Femur (tissue), 1 donor: ENCODE measurements at regions not wholly inside any gene's neighbourhood (a gene's known extent, or its start where the extent isn't known, plus 50 kb on each side); places are given as distances from the start of the nearest gene placed in this dataset.
A peak's percentile ranks its signal among the peaks of the same experiment; 100 is the strongest.
"Not testable (repeated sequence)": the region's sequence is repeated elsewhere in the genome, so short reads cannot be mapped to it uniquely, and the experiment has no call there.

Experiments used
- DNase-seq: peaks from one replicate; pipeline ENCODE4 v3.0.0-alpha.2; 2017

DNA sequence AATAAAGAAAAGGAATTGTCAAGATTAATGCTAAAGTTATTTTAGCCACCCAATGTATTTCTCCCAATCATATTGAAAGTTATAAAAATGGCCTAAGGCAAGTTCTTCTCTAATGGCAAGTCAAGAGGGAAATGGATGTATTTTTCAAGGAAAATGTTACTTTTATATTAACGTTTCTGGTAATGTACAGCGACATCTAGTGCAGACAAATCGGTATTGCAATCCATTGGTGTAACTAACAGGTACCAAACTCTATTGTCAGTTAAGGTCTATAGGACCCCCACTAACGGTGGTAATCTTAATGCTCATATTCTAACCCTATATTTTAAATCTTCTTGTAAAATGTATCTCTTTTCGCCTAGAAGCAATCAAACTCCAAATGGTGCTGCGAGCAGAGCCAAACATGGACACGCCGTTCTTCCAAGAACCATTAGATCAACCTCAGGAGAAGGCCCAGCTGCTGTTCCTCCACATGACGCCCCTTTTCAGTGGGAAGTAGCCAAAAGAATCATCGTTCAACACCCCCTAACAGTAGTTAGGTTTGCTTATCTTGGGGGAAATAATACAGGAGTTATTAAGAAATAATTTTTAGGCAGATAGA is 98.5 kb upstream of the PABPC3 start:
- DNase-seq, result no peak

DNA sequence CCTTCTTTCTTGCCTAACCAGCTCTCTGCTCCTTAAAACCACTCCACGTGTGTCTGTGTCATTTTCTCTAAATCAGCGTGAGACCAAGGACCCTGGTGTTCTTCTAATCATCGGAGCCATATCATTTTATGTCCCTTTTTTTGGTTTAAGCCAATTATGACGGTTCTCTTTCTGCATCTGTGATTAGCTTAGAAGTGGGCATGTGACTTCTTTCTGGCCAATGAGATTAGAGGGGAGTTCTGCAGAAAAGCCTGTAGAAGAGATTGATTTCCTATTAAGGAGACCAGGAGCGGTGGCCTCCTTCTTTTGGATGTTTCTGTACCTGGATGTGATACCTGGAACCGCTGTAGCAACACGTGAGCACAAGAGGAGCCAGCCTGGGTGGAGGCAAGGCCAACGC is 97.5 kb upstream of the PABPC3 start:
- no peak for DNase-seq

DNA sequence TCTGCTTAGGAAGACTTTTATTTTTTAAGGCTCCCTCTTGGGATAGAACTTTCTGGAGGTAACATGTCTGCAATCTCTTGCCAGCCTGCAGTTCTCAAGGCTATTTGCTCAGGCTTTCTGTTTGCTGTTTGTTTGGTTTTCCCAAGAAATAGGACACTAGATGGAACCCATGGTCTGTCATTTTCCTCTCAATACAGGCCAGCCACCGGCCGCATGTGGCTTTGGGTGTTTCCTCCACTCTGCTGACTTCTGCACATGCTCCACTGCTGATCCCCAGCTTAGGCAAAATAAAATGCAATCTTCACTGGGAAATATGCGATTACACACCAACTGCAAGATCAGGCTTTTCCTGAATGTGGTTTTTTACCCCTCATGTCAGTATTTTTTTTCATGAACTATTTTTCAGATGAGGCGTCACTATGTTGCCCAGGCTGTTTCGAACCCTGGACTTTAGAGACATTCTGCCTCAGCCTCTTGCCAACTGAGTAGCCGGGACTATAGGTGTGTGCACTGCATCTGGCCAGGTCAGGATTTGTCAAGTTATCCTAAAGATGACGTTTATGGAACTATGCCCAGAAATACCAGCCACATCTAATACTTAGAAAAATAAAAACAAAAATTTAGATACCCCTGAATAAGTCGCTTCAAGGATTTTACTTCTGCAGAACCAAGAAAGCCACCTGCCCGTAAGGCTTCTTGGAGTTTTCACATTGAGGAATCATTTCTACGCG is 94.3 kb upstream of the PABPC3 start:
- DNase-seq, result peak; percentile 62

DNA sequence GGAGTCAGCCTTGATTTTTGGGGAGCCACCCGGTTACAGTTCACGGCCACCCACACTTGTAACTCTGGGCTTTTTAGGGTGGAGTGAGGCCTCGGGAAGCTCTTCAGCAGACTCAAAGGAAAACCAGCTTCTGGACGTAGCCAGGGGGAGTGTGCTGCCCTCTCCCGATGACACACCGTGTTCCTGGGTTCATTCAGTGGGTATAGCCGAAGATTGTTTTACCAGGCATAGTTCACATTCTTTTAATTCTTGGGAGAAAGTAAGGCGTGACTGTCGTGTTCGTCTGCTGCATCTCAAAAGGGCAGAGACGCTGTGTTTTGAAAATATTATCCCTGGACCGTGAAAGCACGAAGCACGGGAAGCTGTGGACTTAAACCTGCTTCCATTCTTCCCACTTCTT is 93.6 kb upstream of the PABPC3 start:
- not testable (repeated sequence) for DNase-seq

DNA sequence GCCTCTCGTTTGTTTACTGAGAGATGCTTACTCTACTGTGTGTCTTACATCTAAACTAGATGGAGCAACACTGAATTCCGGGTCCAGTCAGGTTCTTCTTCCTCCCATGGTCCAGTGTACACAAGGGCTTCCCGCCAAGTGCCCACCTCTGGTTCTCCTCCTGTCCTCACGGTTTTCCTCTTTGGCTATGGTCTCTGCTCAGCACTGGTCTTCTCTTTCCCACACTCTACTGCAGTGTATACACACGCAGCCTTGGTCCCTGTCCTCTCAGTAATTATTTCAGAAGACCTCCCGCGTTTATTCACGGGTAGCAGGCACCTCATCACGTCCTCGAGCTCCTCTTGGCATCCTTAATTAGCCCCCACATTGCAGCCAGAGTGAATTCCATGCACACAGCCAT is 91.4 kb upstream of the PABPC3 start:
- DNase-seq, result not testable (repeated sequence)

DNA sequence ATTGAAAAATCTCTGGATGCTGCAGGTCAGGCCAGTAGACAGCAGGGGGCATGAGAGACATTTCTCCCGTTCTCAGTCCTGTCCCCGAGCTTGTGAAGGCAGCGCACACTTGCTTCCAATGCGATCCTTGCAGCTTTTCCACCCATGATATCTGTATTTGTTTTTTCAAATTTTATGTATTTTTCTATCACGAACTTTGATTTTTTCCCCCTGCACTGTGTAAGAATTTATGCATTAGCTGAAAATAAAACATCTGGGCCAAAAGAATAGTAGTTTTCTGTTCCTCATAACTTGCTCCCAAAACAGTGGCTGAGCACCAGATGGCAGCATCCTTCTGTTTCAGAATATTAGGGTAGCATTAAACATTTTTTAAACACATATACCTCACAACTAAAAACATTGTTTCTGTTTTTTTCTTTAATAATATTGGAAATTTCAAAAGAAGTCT is 90.9 kb upstream of the PABPC3 start:
- not testable (repeated sequence) for DNase-seq

DNA sequence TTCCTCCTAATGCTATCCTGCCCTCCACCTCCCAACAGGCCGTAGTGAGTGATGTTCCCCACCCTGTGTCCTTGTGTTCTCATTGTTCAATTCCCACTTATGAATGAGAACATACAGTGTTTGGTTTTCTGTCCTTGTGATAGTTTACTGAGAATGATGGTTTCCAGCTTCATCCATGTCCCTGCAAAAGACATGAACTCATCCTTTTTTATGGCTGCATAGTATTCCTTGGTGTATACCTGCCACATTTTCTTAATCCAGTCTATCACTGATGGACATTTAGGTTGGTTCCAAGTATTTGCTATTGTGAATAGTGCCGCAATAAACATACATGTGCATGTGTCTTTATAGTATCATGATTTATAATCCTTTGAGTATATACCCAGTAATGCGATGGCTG is 88.5 kb upstream of the PABPC3 start:
- not testable (repeated sequence) for DNase-seq

DNA sequence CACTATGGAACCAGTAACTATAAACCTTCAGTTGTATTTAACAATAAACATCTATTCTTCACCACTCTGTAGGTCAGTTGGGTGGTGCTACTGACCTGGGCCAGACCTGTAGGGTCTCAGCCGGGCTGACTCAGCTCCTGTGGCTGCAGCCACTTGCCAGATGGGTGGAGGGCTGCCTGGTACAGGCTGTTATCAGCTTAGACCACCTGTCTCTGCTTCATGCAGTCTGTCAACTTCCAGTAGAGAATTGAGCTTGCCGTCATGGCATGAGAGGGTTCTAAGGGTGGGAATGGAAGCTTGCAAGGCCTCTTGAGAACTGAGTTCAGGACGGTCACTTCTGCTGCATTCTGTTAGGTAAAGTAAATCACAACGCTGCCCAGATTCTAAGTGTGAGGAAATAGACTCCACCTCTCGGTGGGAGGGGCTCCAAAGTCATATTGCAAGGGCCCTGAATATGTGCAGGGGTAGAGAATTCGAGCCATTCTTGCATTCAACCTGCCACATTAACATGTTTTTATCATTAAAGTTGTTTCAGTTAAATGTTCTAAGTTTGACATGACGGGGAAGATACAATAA is 81.5 kb upstream of the PABPC3 start:
- DNase-seq, result not testable (repeated sequence)

DNA sequence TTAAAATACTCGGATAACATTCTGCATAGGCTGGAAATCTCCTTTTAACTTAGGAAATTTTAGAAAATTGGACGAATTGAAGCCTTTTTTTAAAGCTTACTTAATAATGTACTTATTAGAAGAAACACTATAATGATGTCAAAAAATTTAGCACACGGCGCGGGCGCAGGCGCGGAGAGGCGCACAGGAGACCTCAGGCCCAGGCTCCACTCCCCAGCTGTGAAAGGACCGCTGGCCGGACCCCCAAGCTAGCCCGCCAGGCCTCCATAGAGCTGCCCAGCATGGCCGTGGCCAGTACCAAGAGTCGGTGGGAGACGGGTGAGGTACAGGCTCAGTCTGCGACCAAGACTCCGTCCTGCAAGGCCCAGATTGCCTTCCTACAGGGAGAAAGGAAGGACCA is 78.8 kb upstream of the PABPC3 start:
- DNase-seq, result not testable (repeated sequence)

DNA sequence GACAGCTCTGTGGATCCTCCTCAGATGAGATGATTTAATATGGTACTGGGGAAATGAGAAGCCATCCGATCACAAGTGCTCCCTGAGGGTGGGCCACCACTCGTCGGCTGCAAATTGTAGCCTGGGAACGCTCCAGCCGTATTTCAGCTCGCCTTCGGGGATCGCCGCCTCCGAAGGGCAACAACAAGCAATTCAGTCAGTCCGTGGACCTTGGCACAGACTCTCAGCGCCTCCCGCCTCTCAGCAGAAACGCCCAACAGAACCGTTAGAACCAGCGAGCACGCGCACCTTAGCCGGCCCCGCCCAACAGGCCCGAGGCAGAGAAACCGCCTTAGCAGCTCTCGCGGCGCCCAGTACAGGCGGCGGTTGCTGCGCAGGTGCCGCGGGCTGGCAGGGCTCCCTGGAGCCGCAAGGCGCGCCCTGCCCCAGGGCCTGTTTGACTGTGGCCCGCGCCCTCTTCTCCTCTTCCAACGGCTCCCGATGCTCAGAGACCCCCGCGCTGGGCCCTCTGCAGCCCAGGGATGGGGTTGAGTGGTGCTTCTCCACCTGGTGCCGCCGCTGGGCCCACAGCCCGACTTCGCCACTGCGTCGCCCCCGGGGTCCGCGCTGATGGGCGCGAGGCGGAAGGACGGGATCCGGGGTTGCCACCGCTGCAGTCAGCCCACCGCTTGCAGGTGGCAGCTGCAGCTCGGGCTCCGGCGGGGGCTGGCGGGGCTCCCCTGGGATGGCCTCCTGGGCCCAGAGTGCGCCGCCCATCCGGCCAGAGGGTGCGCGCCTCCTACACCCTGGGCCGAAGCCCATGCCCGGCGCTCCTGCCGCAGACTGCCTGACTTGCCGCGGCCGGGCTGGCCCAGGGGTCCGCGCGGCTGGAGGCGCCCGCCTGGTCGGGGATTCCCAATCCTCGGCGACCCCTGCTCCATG is 77.9 kb upstream of the PABPC3 start:
- peak; percentile 28 for DNase-seq

DNA sequence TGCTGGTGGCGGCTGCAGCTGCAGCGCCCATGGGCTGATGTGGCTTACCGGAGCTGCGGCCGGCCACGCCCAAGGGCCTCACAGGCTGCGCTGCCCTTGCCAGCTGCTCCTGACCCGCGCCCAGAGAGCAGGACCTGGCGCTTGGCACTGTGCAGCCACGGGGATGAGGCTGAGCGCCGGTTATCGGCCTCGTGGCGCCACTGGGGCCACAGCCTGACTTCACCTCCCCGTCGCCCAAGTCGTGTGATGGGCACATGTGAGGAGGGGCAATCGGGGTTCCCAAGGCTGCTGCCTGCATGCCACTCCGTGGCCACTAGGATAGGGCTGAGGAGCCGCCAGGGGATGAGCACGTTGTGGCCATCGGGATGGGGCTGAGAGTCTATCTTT is 77.2 kb upstream of the PABPC3 start:
- no peak for DNase-seq

DNA sequence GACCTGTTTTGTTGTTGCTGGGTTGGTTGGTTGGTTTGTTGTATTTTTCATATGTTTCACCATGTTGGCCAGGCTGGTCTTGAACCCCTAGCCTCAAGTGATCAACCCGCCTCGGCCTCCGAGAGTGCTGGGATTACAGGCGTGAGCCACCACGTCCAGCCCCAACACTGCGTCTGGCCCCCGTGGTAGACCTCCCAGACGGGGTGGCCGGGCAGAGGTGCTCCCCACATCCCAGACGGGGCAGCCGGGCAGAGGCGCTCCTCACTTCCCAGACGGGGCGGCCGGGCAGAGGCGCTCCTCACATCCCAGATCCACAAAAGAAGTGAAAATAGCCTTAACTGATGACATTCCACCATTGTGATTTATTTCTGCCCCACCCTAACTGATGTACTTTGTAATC is 76.2 kb upstream of the PABPC3 start:
- not testable (repeated sequence) for DNase-seq

DNA sequence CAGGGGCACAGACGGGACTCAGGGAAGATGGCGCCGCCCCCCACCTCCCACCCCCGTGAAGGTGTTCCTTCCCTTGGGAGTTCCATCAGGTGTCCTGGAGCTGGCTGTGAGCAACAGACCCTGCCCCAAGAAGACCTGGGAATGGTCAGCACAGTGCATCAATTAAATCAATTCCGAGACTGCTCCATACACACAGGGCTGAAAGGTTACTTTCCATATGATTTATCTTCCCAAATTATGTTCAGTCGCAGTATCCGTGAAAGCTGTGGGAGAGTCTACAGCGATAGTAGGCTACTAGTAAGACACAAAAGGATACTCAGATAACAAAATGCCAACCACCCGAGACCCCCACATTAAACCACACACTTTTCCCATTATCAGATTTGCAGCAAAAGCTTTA is 71.8 kb upstream of the PABPC3 start:
- no peak for DNase-seq

DNA sequence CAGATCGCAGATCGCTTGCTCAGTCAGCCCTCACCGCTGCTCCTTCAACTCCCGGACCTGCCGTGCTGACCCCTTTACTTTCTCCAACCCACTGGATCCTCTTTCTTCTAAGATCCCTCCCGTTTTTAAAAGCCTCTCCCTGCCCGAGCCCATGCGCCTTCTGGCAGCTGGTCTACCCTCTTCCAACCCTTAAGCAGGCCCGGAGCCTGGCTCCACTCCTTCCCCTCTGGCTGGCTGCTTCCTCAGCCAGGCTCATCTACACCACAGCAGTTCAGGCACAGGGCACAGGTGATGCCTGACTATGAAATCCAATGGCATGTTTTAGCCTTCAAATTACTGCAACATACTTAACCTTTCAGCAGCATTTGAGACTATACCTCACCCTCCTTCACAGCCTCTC is 63.8 kb upstream of the PABPC3 start:
- no peak for DNase-seq

DNA sequence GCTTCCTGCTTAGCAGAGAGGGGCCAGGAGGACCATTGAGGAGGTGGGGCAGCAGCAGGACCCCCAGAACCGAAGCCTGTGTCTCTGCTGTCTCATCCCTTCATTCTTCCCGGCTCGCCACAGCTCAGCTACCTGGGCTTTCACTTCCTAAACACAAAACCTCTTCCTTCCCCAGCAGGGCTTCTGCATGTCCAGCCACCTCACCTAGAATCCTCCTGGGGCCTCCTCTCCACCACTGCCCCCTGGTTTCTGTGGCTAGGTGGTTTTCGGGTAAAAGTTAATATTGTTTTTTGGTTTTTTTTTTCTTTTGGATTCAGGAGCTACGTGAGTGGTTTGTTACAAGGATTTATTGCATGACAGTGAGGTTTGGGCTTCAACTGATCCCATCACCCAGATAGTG is 61.8 kb upstream of the PABPC3 start:
- no peak for DNase-seq

DNA sequence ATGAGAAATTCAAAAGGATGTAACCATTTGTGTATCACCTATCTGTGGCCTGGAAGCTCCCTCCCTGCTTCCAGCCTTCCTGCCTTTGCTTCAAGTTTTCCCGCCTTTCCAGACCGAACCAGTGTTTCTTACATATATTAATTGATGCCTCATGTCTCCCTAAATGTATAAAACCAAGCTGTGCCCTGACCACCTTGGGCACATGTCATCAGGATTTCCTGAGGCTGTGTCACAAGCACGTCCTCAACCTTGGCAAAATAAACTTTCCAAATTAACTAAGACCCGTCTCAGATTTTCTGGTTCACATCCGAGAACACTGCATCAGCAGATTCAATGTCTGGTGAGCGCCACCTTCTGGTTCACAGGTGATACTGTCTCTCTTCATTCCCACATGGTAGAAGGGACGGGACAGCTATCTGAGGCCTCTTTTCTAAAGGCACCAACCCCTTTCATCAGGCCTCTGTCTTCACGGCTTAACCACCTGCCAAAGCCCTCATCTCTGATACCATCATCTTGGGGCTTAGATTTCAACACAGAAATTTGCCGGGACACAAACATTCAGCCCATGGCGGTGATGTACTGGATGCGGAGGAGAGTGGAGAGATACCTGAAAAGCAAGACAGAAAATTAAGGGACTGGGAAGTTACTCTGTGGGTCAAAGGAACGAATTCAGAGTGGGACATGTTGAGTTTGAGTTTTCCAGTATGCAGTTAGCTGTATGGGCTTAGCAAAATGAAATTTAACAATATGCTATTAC is 58.7 kb upstream of the PABPC3 start:
- DNase-seq, result peak; percentile 40

DNA sequence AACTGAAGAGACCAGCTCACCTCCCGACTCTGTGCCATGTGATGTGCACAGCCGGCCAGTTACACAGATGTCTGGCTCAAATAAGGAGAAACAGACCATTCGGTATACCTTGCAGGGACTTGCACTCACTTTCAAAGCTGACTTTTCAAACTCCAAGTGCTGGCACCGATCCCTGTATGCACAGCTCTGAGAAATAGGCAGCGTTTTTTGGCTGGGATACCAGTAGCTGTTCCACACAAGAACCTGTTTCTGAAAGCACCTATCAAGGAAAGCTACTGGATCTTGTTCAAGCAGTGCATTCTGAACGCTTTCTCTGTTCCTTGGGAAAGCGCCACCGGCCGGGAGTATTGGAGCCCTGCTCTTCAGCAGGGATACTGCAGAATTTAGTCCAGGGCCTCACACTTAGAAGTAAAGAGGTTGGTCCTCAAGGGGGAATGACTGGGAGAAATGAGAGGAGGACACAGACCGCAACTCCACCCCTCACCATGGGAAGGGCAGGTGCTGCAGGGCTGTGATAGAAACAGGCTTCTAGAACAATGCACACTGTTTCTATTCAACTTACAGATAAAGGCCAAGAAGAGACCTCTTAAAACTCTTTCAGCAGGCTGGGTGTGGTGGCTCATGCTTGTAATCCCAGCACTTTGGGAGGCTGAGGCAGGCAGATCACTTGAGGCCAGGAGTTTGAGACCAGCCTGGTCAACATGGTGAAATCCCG is 53.6 kb upstream of the PABPC3 start:
- DNase-seq, result no peak

DNA sequence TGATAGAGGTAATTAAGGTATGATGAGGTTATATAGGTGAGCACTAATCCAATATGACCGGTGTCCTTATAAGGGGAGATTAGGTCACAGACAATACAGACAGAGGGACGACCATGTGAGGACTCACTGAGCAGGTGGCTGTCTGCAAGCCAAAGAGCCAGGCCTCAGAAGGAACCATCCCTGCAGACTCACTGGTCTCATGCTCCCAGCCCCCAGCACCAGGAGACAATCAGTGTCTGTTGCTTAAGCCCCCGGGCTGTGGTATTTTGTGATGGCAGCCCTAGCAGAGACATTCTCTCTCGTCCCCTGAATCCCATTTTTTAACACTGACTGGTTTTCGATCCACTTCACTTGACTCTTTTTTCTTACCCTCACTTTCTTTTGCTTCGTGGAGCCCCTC is 51.9 kb upstream of the PABPC3 start:
- no peak for DNase-seq
